ENCODE measurements at regions not wholly inside any gene's neighbourhood (a gene's known extent, or its start where the extent isn't known, plus 50 kb on each side); places are given as distances from the start of the nearest gene placed in this dataset.

DNA sequence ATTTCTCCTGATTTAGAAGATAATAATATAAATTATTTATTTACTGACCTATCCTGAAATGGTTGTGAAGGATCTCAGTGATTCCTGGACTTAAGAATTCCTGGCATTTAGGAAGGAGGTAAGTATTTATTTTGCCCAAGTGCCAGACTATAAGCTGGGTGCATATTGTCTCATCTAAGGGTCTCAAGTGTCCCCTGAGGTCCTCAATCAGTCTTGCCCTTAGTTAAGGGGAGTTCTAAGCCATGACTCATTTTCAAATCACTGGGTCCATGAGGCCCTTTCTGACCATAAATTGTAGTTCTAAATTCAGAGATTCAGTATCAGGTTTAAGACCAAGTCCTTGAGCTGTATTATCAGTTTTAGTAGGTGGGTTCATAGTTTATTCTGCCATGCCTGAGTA lies 251.6 kb upstream of the MEOX2 start:
- no peak overlapping the region for H3K4me3 ChIP-seq (ENCODE audit: low read depth, low read length)

DNA sequence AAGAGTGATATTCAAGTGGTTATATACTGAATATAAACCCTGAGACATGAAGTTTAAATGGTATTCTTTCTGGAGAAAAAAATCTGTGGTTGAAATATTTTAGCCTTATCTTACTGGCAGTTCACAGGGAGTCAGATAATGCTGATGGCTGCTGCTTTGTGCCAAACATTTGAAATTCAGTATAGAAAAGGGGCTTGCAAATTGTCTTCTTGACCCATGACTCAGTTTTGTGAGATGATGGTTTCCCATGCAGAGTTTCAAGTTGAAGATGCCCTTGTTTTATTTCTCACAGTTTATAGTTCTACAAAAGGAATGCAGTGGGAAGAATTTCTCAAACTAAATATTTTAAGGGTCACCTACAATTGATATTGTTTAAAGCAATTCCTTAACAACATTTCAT lies 251.1 kb upstream of the MEOX2 start:
- no peak overlapping the region for H3K4me3 ChIP-seq (ENCODE audit: low read depth, low read length)

DNA sequence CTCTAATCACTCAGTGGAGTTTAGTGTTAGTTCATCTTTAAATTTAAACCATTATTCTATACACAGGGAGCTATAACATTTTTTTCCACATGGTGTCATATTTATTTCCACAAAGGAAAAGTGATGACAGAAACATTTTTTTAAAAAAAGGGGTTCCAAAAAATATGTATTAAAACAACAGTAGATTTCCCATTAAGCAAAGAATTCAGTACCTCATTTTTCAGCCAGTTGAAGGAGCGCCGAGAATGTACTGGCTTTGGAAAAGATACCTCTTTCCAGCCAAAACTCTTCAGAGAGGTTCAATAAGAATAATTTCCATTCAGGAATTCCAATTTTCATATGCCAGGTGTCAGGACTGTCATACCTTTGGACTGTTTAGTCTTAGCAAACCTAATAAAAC lies 250.5 kb upstream of the MEOX2 start:
- no peak overlapping the region for H3K4me3 ChIP-seq (ENCODE audit: low read depth, low read length)

DNA sequence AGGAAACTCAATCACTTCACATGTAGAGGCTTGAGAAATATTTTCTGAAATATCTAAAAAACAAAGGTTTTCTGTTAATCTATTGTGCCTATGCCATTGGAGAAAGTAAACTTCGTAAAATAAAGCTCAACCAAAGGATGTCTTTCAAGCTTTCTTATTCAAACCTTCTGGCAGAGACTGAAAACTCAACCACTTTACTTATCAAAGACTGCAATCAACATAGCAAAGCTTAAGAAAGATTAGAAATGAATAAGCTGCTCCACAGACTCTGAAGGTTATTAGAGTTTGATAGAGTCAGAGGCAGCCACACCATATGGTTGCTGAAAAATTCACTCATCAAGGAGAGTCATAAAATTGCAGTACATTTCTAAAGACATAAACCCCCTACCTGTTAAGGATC lies 245.8 kb upstream of the MEOX2 start:
- H3K4me3 ChIP-seq (ENCODE audit: low read depth, low read length), result no peak overlapping the region

- H3K4me3 ChIP-seq (ENCODE audit: low read depth, low read length), result no peak overlapping the region
These were observed 242.9 kb upstream of the MEOX2 start for GRCh38 chr7:15929411-15929810.

- H3K4me3 ChIP-seq (ENCODE audit: low read depth, low read length), result no peak overlapping the region
These were observed 239.1 kb upstream of the MEOX2 start for GRCh38 chr7:15925608-15926007.

DNA sequence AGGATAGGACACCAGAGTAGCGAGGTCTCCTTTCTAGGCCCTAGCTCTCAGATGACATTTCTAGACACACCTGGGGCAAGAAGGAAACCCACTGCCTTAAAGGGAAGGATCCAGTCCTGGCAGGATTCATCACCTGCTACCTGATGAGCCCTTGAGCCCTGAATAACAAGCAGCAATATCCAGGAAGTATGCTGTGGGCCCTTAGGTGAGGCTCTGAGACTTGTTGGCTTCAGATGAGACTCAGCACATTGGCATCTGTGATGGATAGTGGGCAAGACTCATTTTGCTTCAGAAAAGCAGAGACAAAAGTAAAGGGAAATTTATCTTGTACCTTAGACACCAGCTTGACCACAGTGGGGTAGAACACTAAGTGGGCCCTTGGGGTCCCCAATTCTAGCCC lies 238.4 kb upstream of the MEOX2 start:
- no peak overlapping the region for H3K4me3 ChIP-seq (ENCODE audit: low read depth, low read length)

DNA sequence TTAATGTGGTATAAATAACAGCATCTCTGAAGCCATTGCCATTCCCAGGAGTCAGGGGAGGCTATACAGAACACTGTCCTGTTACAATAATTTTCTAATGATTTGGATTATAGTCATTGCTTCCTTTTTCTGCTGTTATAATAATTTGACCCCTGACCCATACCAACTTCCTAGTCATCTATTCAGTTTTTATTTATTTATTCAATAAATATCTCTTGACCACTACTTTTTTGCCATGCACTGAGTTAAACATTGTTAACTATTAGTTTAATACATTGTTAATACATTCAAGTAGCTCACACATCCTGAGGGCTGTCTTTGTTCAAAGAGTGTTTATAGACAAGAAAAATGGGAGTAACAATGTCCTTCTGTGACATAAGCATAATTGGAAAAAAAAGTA lies 235.5 kb upstream of the MEOX2 start:
- H3K4me3 ChIP-seq (ENCODE audit: low read depth, low read length), result no peak overlapping the region

DNA sequence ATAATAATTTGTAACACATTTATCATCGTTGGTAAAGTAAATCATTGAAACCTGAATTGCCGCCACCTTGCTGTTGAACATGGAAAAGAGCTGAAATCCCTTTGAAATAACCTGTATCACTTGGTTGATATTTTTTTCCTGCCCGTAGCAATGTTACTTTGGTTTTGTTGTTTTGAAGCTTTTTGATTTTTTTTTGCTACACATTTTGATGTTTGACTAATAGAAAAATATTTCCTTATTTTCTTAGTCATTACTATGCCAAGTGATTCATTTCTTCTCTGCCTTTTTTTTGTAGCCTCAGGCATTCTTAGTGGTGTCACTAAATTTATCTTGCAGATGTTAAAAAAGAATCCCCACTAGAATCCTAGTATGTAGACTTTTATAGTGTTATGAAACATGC lies 235.1 kb upstream of the MEOX2 start:
- no peak overlapping the region for H3K4me3 ChIP-seq (ENCODE audit: low read depth, low read length)

DNA sequence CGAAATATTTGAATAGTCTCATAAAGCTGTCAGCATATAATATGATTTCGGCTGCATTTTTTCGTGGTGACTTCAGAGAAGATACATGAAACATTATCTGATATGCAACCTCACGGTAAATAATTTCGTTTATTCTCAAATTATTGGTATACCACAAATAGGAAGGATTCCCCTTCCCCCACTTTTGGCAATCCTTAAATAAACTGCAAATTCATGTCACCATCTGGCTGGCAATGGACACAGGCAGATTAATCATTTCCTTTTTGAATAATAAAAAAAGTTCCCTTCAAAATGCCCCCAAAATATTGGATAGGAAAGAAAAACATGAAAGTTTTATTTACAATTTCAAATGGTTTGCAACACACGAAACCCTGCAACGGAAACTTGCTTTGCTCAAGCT lies 234.5 kb upstream of the MEOX2 start:
- no peak overlapping the region for H3K4me3 ChIP-seq (ENCODE audit: low read depth, low read length)

GRCh38 chr7:15916681-15917380 lies 230.3 kb upstream of the MEOX2 start:
- no peak overlapping the region for H3K4me3 ChIP-seq (ENCODE audit: low read depth, low read length)

DNA sequence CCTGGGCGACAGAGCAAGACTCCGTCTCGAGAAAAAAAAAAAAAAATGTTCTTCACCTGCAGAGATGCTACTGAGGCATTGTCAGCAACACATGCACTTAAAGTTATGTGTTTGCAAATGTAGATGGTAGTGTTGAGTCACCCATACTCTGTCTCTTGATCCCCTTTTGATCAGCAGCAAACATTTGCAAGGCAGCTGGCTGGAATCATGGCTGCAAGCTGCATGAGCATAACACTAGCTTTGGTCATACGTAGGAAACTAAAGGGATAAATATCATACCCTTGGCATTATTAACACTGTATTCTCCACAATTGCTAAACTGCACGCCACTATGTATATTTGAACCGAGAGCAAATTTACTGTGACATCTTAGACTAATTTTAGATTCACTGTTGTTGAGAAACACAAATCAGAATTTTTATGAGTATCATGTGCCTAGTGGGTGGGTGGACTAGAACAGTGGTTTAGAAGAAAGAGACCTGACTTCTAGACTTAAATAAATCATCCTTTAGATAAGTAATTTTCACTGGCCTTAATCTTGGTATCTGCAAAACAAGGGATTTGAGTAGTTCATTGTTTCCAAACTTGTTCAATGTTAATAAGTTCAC lies 229.3 kb upstream of the MEOX2 start:
- H3K4me3 ChIP-seq (ENCODE audit: low read depth, low read length), result no peak overlapping the region

GRCh38 chr7:15914611-15915010 lies 228.1 kb upstream of the MEOX2 start:
- H3K4me3 ChIP-seq (ENCODE audit: low read depth, low read length), result no peak overlapping the region

DNA sequence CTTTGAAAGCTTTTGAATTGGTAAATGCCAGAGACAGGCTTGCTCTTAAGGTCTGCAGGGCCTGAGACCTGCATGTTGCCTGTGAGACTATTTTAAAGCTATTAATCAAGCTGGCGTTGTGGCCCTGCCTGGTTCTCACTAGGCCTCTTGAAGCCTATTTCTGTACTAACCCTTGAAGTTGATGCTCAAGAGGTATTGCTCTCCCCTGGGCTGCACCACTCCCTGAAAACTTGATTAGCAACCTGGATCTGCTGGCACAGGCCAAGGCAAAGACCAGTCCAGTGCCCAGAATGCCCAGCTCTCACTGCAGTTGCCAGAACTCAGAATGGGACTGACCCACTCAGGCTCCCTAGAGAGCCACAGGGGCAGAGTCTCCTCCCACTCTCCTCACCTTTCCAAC lies 220.0 kb upstream of the MEOX2 start:
- H3K4me3 ChIP-seq (ENCODE audit: low read depth, low read length), result no peak overlapping the region

DNA sequence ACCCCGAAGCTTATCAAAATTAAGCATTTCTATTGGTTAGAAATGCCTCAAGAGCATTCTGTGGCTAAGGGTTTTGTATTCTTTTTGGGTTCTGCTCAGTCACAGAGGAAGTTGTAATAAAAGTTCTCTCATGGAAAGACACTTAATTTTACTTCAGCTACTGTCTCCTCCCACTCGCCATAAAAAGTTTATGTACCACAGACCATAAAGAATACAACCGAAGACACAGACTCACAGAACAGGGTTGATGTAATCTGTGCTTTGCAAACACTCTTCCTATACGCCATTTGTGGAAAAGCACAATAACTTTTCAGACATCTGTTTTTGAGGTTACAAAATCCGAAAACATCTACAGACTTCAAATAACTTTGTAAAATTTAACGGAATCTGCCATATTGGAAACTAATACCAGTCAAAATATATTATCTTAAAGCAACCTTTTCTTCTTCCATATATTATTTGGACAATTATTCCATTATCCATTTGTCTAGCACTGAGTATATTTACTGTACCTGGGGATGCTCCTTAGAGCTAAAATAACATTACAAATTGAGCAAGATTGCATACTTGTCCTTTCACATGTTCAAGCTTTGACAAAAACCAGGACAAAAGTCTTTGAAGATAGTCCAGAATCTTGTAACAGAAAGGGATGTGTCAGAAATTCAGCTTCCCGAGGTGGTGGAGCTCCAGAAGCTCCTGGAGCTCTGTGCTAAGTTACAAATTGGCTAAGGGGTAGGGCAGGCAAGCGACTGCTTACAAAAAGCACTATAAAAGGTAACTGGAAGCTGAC lies 219.0 kb upstream of the MEOX2 start:
- H3K4me3 ChIP-seq (ENCODE audit: low read depth, low read length), result no peak overlapping the region

- no peak overlapping the region for H3K4me3 ChIP-seq (ENCODE audit: low read depth, low read length)
These were observed 204.8 kb upstream of the MEOX2 start for GRCh38 chr7:15891151-15891881.

GRCh38 chr7:15889507-15889906 lies 203.0 kb upstream of the MEOX2 start:
- no peak overlapping the region for H3K4me3 ChIP-seq (ENCODE audit: low read depth, low read length)

- H3K4me3 ChIP-seq (ENCODE audit: low read depth, low read length), result no peak overlapping the region
These were observed 201.6 kb upstream of the MEOX2 start for GRCh38 chr7:15888090-15888489.

DNA sequence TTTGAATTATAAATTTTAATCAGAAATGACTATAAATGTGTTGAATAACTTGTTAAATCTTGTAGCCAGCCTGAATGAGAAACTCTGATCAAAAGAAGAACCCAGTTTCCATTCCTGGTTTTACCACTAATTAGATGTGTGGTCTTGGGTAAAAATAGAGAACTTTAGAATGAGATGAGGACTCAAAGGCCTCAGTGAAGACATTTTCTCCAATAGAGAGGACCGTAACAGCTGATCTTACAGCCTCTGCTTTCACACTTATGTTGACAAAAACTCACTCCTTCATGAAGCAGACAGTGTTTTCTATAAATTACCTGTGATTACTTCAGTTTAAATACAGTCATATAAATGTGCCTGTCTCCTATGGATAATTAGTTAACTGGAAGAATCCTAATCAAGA lies 200.1 kb upstream of the MEOX2 start:
- H3K4me3 ChIP-seq (ENCODE audit: low read depth, low read length), result no peak overlapping the region

DNA sequence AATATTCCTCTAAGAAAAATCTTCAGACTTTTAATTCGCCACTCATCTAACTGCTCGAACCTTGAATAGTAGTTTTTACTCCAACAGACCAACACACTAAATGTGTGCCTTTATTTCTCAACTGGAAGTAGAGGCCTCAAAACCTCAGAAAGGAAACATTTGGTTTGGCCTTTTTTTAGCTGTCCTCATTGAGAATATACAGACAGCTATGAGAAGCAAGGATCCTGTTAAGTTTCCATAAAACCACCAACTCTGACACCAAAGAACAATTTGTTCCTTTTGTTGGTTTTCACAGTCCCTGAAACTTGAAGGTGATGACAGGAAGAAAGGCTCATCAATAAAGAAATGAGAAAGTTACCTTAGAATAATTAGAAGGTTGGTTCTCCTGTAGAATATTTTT lies 199.2 kb upstream of the MEOX2 start:
- H3K4me3 ChIP-seq (ENCODE audit: low read depth, low read length), result no peak overlapping the region

DNA sequence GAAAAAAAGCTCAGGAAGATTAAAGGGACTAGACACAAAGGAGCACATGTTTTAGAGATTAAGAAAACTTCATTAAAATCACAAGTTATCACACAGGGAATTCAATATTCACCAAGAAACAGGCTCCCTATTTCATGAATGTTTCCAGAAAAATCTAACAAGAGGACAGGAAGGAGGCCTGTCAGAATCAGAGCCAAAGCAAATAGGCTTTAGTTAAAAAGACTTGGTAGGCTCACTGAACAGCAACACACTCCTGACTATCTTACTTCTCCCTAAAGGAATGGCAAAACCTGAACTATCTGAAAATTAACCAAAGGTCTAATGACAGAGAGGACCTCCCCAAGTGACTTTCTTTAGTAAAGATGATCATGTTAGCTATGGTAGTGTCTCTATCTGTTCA lies 188.3 kb upstream of the MEOX2 start:
- no peak overlapping the region for H3K4me3 ChIP-seq (ENCODE audit: low read depth, low read length)

GRCh38 chr7:15870347-15870746 lies 183.9 kb upstream of the MEOX2 start:
- H3K4me3 ChIP-seq (ENCODE audit: low read depth, low read length), result no peak overlapping the region
